Left cardiac atrium (tissue), 4 donors: ENCODE measurements at regions not wholly inside any gene's neighbourhood (a gene's known extent, or its start where the extent isn't known, plus 50 kb on each side); places are given as distances from the start of the nearest gene placed in this dataset.

Experiments used
- ATAC-seq, 2 donors: fragments of 200-7000 bp; cut with Tn5 transposase; one replicate each; pipeline ENCODE4 v1.9.1; 2020; ENCODE audit warnings: mild to moderate bottlenecking in 2 of 2, moderate library complexity in 2 of 2
- DNase-seq: peaks from one replicate; pipeline ENCODE4 v3.0.0-alpha.2; 2020
- intact Hi-C, 2 donors: fragments of 100-400 bp; cut with DNase I; formaldehyde crosslinking; loops; one replicate each; pipeline versions ENCODE4 v1.14.1 to v1.15.1; 2022 to 2023
- donor health status: DM: no; HTN: yes; CAD: no.
- donor health status: DM: no; HTN: yes; CAD: no; lungs with severe emphysema.
- donor health status: DM: yes; HTN: yes; CAD: no.
- donor health status: Dilated cardiomyopathy.

- intact Hi-C loops = no loop called here
- ATAC-seq = no peak
- no peak for DNase-seq
Observed at GRCh38 chr3:188085584-188086560, 68.1 kb upstream of the LPP start.

- intact Hi-C loops = no loop called here
- no peak for ATAC-seq
Observed at GRCh38 chr3:188088948-188089685, 64.8 kb upstream of the LPP start.

GRCh38 chr3:188090620-188091309 lies 63.2 kb upstream of the LPP start:
- intact Hi-C loops = no loop called here
- no peak for ATAC-seq
- DNase-seq = no peak

More at GRCh38 chr3:188088948-188089685, 64.8 kb upstream of the LPP start:
- no peak for DNase-seq

- ATAC-seq = no peak
- no peak for DNase-seq
- intact Hi-C loops = no loop called here
Observed at GRCh38 chr3:188091746-188092145, 62.2 kb upstream of the LPP start.

- ATAC-seq = no peak
- intact Hi-C loops = no loop called here
- DNase-seq = no peak
Observed at GRCh38 chr3:188092648-188093047, 61.3 kb upstream of the LPP start.

GRCh38 chr3:188095431-188095830 lies 58.5 kb upstream of the LPP start:
- intact Hi-C loops = no loop called here
- DNase-seq (no peak), ATAC-seq (no peak)

GRCh38 chr3:188097791-188098190 lies 56.2 kb upstream of the LPP start:
- ATAC-seq (peak; percentile 75 to 81), DNase-seq (no peak)
- intact Hi-C loops = no loop called here

- DNase-seq (no peak), ATAC-seq (peak; percentile 38 to 59)
- intact Hi-C loops = no loop called here
Observed at GRCh38 chr3:188099907-188100306, 54.0 kb upstream of the LPP start.

GRCh38 chr3:188102861-188103547 lies 51.0 kb upstream of the LPP start:
- ATAC-seq (no peak), DNase-seq (no peak)
- intact Hi-C loops = no loop called here

- ATAC-seq = no peak
- intact Hi-C loops = no loop called here
- DNase-seq = no peak
Observed at GRCh38 chr3:188104050-188104449, 49.9 kb upstream of the LPP start.
